Activated CD4-positive, alpha-beta T cell treated with anti-CD3 and anti-CD28 coated beads for 1 hour (primary cell): ENCODE measurements at regions not wholly inside any gene's neighbourhood (a gene's known extent, or its start where the extent isn't known, plus 50 kb on each side); places are given as distances from the start of the nearest gene placed in this dataset.
"Not testable (repeated sequence)": the region's sequence is repeated elsewhere in the genome, so short reads cannot be mapped to it uniquely, and the experiment has no call there.

Experiments
- DNase-seq: peaks from one replicate; pipeline ENCODE4 v3.0.0-alpha.2; 2020

DNA sequence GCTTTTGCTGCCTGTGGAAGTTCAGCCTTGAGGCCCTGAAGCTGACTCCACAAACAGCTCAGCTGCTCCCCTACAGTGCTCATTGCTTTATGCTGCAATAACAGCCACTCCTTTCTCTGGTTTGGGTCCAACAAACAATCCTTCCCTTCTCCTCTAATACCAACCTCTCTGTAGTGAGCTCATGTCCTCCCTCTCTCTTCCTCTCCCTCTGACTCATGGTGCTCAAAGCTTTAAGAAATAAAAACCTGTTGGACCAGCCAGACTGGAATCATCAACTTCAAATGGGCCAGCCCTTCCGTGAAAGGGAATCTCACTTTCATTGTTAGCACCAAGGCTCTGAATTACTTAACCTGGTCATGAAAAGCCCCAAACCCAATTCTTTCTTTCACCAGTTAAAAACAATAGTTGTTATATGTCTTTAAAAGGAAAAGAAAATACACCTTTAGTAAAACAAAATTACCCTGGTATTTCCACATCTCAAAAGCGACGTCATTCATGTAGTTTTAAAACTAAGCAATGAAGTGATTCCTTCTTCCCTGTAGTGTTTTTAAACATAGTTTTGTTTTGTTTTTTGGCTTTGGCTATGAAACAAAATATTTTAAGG, 126.4 kb downstream of the DUSP6 start:
- no peak for DNase-seq

DNA sequence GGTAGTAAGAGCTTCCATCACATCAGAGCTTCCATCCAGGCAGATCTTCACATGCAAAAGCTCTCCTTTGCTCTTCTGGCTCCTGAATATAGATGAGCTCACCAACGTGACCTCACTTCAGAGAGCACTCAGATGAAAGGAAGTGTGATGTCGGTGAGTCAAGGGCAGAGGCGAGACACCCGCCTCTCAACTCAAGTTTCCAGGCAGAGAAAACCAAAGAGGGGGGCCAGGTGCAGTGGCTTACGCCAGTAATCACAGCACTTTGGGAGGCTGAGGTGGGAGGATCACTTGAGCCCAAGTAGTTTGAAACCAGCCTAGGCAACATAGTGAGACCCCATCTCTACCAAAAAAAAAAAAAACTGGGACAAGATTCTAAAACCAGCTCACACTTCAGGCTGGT, 126.9 kb downstream of the DUSP6 start:
- DNase-seq: peak; percentile 62

DNA sequence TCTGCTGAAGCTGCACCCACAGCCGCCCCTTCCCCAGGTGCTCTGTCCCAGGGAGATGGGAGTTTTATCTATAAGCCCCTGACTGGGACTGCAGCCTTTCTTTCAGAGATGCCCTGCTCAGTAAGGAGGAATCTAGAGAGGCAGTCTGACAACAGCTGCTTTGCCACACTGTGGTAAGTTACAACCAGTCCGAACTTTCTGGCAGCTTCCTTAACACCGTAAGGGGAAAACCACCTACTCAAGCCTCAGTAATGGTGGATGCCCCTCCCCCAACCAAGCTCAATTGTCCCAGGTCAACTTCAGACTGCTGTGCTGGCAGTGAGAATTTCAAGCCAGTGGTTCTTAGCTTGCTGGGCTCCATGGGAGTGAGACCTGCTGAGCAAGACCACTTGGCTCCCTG, 129.7 kb downstream of the DUSP6 start:
- not testable (repeated sequence) for DNase-seq

DNA sequence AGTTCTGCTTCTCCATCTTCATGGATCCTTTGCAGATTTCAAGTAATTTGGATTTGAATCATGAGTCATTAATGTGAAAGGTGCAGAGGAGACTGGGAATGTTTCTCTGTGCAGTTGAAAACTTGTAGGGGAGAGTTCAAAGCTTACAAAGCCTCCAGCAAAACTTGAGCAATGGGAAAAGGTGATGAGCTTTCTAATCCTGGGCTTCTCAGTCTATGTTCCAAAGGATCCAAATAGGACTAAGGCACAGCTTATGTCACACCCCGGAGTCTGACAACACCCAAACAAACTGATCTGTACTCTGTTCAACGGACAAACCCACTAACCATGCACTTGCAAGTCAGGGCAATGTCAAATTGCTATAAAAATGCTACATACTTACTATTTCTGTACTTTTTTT, 134.8 kb downstream of the DUSP6 start:
- no peak for DNase-seq

DNA sequence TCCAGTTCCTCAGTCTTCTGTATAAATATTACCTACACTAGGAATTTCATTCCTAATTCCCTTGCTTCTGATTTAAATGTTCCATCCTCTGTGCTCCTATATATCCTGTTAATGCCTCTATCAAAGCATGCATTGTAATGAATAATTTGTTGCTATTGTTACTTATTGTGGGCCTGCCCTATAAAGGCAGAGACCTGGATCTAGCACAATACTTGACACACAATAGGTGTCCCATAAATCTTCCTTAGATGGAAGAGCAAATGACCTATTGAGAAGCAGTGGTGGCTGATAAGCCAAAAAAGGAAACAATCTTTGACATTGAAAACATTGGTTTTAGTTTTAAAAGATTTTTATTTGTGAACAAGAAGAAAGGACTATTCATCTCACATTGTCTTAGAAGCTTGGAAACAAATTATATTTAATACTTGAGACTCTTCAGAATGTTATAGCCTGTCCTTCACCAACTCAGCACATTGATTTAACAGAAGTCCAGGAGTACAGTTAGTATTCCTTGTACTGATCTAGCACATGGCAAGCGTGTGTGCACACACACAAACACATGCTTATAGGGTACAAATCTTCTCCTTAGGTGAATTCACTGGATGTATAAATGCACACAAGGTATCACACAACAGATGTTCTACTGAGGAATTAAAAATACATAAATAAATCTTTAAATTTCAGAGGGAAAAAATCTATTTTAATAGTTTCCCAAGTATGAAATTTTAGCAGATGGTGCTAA, 135.9 kb downstream of the DUSP6 start:
- no peak for DNase-seq

DNA sequence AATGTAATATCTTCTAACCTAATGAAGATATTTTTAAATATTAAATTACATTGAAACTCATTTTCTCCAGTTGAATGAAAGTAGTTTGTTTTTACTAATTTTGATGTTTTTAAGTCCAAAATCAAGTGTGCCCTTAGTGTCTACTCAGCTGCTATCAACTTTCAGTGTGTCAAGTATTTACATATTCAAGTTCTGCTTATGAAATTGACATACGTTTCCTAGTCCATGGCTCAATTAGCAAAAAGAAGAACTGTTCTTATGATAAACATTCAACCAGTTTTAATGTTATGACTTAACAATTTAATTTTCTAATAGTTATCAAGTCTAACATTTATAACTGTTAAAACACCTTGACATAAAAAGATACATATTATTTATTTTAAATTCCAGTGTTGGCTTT, 137.1 kb downstream of the DUSP6 start:
- no peak for DNase-seq

DNA sequence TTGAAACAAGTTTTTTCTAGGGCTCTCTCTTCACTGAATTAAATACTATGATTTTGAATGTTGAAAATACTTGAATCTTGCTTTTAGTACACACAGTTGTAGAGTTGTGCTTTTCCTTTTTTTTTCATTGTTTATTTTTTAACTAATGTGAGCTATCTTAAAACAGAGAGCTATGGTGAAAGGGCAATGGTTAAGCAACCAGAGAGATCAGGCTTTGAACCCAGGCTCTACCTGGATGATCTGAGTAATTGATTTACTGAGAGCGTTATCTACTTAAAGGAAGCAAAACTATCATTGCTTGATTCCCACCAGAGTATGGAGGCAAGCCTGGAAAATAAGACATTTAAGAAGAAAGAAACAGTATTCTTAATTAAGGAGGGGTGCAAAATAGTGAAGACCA, 138.6 kb downstream of the DUSP6 start:
- no peak for DNase-seq

DNA sequence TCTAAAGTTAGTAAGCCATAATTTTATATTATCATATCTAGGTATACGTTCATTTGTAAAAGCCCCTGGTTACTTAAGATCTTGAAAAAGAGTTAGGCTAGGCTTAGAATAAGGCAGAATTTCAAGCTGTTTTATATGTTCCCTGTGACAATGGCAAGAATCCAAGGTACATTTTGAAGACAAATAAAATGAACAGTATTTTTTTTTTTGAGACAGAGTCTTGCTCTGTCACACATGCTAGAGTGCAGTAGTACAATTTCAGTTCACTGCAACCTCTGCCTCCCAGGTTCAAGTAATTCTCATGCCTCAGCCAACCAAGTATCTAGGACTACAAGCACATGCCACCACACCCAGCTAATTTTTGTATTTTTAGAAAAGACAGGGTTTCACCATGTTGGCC, 139.2 kb downstream of the DUSP6 start:
- DNase-seq: no peak

DNA sequence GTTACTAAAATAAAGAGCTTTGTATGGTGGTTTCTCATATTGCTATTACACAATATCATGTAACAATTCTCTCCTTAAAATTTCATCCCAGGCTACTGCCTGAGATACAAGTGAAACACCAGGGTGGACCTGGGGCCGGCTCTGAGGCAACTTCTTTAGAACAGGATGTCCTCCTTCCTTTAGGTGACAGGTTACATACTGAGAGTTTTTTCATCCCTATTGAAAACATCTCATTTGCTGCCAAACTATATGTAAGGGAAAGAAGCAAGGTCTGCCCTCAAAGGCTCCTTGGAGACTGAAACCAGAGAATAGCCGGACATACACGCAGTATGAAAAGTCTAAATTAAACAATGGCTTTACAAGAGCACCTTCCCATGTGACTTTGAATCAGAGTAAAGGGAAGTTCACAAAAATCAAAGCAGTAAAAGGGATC, 139.9 kb downstream of the DUSP6 start:
- DNase-seq: no peak

DNA sequence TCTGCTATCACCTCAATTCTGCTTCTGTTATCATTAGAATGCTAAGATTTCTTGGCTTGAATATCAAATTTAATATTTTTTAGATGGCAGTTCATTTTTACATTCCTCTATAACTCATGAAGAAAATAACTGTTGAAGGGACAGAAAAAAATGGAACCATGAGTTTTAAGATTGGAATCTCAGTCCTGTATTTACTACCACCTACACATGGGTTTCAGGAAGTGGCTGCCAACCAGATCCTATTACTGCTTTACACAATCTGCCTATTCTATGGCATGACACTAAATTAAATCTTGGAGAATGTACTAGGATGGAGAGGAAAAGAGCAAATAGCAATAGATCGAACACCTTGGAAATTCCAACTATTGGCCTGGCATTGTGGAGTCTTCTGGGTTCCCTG, 140.8 kb downstream of the DUSP6 start:
- DNase-seq: no peak

DNA sequence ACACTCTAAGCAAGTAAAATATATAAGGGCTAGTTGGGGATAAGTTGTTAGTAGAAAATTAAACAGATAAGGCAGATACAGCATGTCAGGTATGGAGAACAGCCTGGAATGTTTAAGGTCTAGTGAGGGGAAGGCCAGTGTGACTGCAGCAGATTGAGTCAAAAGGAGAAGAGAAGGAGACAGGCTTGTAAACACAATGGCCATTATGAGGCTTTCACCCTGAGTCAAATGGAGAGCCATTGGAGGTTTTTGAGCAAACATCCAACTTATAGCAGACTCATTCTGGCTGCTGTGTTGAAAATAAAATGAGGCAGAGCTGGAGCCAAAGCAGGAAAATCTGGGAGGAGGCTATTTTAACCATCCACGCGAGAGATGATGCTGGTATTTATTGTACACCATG, 142.0 kb downstream of the DUSP6 start:
- no peak for DNase-seq

DNA sequence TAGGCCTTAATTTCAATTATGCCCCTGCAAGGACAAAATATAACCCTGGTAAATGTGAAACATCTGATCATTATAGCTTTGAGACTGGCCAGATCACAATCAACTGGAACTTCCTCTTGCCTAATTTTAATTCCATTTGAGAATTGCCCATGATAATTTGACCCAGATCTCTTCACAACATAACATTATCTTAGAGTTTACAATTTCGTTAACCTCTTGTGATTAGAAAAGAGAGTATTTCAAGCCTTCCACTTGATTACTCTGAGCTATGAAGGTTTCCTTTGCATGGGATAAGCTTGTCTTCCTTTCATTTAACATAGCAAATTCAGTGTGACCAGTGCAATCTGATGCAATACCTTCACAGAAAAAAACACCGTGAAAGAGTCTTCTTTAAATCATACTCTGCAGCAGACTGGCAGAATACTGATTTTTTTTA, 143.6 kb downstream of the DUSP6 start:
- DNase-seq: no peak

DNA sequence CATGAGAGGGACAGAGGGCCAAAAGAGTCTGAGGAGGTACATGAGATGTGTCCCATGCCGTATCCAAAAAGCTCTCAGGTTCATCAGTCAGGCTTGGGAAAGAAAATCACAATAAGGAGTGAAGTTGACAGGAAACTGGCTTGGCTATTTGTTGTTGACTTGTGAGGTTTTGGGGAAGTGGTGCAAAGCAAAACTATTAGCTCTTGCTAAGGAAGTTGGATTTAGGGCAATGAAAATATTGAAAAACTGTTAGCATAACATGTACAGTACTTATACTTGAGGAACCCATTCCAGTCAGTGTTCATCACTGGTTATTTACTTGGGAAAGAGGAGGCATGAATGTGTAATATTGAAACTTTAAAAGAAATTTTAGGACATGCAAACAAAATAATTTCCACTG, 145.9 kb downstream of the DUSP6 start:
- no peak for DNase-seq

DNA sequence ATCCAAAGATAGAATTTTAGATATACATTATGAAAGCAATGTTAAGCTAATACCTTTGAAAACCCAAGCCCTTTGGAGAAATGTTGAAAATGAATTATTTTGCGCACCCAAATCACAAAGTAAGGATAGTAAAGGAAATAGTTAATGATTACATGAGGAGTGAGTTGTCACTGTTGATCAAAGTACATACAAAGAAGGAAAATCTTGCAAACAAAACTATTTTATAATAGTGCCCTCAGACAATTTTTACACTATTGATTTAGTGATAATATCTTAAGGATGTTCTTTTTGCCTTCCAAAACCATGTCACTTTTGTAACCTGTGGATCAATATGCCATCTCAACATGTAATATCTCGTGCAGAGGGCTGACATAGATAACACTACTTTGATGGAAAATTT, 146.8 kb downstream of the DUSP6 start:
- no peak for DNase-seq

DNA sequence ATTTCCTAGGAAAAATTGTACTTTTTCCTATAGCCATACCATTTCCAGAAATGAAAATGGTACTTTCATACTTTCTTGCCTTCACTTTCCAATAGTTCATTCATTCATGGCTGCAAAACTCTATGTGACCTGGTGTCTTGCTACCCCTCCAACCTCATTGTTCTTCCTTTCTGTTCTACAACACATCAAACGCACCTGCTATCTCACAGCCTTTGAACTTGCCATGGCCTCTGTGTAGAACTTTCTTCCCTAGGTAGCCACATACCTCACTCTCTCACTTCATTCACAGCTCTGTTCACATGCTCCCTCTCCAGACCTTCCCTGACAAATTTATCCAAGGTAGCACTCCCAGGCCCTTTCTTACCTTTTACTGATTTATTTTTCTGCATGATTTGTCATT, 149.2 kb downstream of the DUSP6 start:
- DNase-seq: no peak

DNA sequence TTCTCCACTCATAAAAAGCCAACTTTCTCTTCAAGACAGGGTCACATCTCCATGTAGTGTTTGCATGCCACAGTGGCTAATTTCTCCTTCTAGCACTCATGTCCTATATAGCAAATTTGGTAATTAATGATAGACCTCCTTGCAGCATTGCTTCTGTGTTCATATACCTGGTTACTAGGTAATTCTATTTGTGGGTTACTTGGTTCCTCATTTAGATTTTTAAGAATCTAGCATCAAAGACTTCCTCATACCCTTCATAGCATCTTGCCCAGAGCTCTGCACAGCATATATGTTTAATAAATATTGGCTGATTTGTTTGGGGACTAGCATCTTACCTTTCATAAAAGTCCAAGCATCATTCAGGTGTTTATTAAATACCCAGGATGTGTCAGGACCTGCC, 152.1 kb downstream of the DUSP6 start:
- DNase-seq: no peak

DNA sequence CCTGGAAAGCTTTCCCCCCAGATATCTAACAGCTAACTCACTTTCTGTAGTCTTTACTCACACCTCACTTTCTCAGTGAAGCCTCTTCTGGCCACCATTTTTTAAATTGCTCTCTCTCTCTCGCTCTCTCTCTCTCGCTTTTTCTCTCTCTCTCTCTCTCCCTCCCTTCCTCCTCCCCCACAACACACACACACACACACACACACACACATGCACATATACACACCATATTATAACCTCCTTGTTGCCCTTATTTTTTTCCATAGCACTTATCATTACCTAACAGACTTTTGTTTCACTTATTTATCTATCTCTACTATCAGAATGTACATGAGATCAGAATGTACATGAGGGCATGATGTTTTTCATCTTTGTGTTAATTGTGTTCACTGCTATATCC, 156.8 kb downstream of the DUSP6 start:
- no peak for DNase-seq

DNA sequence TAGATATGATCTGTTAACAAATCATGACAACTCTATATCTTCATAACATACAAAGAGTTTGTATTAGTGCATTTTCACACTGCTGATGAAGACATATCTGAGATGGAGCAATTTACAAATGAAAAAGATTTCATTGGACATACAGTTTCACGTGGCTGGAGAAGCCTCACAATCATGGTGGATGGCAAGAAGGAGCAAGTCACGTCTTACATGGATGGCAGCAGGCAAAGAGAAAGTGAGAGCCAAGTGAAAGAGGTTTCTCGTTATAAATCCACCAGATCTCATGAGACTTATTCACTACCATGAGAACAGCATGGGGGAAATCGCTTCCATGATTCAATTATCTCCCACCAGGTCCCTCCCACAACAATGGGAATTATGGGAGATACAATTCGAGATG, 157.6 kb downstream of the DUSP6 start:
- no peak for DNase-seq

DNA sequence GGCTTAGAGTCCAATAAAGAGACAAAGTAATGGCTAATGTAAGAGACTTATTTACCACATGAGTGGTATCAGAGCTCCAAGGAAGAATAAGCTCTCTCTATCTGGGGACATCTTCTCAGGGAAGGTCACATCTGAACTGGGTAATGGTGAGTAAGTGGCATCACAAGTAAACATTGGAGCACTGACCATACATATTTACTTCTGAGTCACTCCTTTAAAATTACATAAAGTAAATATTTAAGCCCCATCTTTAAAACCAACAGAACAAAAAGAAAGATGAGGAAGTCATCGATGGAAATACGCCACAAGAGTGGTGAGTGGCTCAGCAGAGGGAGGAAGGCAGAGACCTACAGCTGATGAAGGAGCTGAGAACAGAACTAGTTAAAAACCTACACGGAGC, 159.9 kb downstream of the DUSP6 start:
- DNase-seq: no peak

DNA sequence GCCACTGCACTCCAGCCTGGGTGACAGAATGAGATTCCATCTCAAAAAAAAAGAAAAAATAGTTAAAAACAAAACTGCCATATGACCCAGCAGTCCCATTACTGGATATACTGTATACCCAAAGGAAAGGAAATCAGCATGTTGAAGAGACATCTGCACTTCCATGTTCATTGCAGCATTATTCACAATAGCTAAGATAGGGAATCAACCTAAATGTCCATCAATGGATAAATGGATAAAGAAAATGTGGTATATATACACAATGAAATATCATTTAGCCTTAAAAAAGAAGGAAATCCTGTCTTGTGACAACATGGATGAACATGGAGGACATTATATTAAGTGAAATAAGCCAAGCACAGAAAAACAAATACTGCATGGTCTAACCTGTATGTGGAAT, 160.7 kb downstream of the DUSP6 start:
- not testable (repeated sequence) for DNase-seq

DNA sequence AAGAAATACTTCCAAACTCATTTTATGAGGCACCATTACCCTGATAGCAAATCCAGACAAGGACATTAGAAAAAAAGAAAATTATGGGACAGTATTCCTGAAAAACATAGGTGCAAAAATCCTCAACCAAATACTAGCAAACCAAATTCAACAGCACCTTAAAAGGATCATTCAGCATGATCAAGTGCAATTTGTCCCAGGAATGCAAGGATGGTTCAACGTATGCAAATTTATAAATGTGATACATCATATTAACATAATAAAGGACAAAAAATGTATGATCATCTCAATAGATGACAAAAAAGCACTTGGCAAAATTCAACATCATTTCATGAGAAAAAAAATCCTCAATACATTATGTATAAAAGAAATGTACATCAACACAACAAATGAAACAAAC, 162.9 kb downstream of the DUSP6 start:
- DNase-seq: no peak

DNA sequence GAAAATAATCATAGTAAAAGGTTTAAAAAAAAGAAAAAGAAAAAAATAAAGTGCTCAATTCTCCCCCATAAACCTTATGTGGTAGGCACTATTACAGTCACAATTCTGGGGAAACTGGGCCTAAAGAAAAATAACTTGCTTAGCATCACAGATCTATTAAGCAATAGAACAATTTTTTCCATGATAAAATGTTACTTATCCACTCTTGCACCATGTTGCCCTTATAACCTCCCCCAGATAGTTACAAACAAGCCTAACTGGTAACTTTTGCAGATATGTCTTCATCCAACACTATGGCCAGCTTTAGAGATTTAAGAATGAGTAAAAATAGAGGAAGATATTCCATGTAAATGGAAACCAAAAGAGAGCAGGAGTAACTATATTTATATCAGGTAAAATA, 164.8 kb downstream of the DUSP6 start:
- no peak for DNase-seq

DNA sequence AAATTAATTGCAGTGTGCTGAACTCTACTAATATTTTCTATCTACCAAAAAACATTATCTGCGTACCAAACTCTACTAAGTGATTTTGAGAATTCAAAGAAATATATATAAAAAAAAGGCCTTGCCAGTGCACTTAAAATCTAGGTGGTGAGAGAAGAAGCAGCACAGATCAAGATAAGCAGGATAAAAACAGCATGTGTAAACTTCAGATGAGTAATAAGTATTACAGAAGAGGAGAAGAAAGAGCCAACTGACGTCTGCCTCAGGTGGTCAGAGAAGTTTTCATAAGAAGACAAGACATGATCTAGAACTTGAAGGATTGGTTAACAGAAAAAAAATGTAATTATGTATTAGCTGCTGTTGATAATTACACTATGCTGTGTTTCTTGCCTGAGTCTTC, 166.4 kb downstream of the DUSP6 start:
- no peak for DNase-seq

DNA sequence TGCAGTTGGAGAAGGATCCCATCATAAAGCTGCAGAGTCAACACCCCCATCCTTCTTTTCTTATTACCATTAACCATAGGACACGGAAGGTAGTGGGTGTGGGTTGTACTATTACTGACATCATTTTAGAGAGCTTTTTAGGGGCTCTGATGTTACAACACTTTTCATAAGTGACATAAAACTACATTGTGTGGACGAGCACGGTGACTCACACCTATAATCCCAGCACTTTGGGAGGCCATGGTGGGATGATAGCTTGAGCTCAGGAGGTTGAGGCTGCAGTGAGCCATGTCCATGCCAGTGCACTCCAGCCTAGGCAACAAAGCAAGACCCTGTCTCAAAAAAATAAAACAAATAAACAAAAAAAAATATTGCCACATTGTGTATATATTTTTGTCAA, 167.1 kb downstream of the DUSP6 start:
- DNase-seq: no peak

DNA sequence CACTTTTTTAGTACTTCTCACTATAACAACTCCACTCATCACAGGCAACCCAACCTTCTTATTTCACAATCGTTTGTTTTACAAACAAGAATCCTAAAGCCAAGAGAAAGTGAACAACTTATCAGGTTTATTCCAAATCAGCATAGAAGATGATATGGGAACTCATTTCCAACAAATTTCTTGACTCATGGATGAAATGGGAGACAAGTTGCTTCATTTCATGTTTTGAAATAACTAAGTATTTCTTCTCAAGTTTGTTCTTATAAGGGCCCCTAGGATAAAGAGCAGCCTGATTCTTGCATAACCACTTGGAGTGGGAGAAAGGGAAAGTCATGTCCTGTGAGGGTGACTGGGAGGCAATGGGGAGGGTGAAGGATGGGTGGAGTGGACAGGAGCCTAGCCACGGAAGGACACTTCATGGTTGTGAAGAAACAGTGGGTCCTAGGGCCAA, 168.3 kb downstream of the DUSP6 start:
- DNase-seq: no peak
